ENCODE measurements at regions not wholly inside any gene's neighbourhood (a gene's known extent, or its start where the extent isn't known, plus 50 kb on each side); places are given as distances from the start of the nearest gene placed in this dataset.

GRCh38 chr14:97349946-97350345 lies 552.8 kb downstream of the VRK1 start:
- TF ChIP-seq CTCF (conservative IDR thresholded peaks at IDR 0.05 in 1 of 2, IDR thresholded peaks at IDR 0.05 in 1 of 2; ENCODE audit: extremely low read depth in 1 of 2, insufficient read depth in 1 of 2, low read depth in 1 of 2, low read length in 2 of 2) = no peak
- no peak for TF ChIP-seq EZH2 (IDR thresholded peaks at IDR 0.05; ENCODE audit: borderline replicate concordance, low read length)

Measured in mammary epithelial cell (primary cell).